PC-3 (cell line): ENCODE measurements at regions not wholly inside any gene's neighbourhood (a gene's known extent, or its start where the extent isn't known, plus 50 kb on each side); places are given as distances from the start of the nearest gene placed in this dataset.

Source experiments
- ATAC-seq: fragments of 200-7000 bp; cut with Tn5 transposase; 2 replicates; pipeline ENCODE4 v1.9.1; 2020; ENCODE audit warnings: mild to moderate bottlenecking, moderate library complexity
- BruUV-seq: library from RNA; stranded (reverse); fragments of 400-500 nt; replicated peaks from 2 replicates; lab custom pipeline; 2021; lab: Mats Ljungman, UMichigan
- CTCF ChIA-PET: fragments of 300-600 bp; sonication (Branson Sonifier 250); formaldehyde crosslinking; loops from one replicate; lab custom pipeline; 2022; ENCODE audit warnings: antibody characterized with exemption; lab: Charles Lee
- POLR2A ChIA-PET: fragments of 300-600 bp; sonication (Branson Sonifier 250); formaldehyde crosslinking; loops from one replicate; lab custom pipeline; 2022; ENCODE audit warnings: antibody characterized with exemption; ENCODE audit not compliant: unreplicated experiment; lab: Charles Lee
- DNase-seq: peaks from one replicate; pipeline ENCODE4 v3.0.0-alpha.2; 2015
- H2AFZ ChIP-seq: fragments of 300-600 bp; sonication (generic); 2 replicates; pipeline ENCODE4 v1.6.0; 2016; ENCODE audit warnings: antibody characterized with exemption, low read length
- H3F3A ChIP-seq: fragments of 300-600 bp; sonication (generic); one replicate; pipeline ENCODE4 v1.6.0; 2017; ENCODE audit warnings: antibody characterized with exemption, low read length, control low read depth, mild to moderate bottlenecking; ENCODE audit not compliant: unreplicated experiment
- H3K27ac ChIP-seq: fragments of 300-600 bp; sonication (generic); 2 replicates; pipeline ENCODE4 v1.5.1; 2016; ENCODE audit warnings: mild to moderate bottlenecking, low read length
- H3K27me3 ChIP-seq: fragments of 300-600 bp; sonication (generic); 2 replicates; pipeline ENCODE4 v1.6.1; 2016; ENCODE audit warnings: low read length, mixed read lengths
- H3K36me3 ChIP-seq: fragments of 300-600 bp; sonication (generic); 2 replicates; pipeline ENCODE4 v1.6.1; 2016; ENCODE audit warnings: low read depth, mixed run types, low read length, mixed read lengths
- H3K4me1 ChIP-seq: fragments of 300-600 bp; sonication (generic); 2 replicates; pipeline ENCODE4 v1.5.1; 2016; ENCODE audit warnings: low read length; ENCODE audit not compliant: insufficient read depth
- H3K4me2 ChIP-seq: fragments of 300-600 bp; sonication (generic); 2 replicates; pipeline ENCODE4 v1.6.0; 2016; ENCODE audit warnings: low read length
- H3K4me3 ChIP-seq: fragments of 300-600 bp; sonication (generic); 2 replicates; pipeline ENCODE4 v1.5.1; 2016; ENCODE audit warnings: mild to moderate bottlenecking, low read length, mixed read lengths
- H3K79me2 ChIP-seq: fragments of 300-600 bp; sonication (generic); 2 replicates; pipeline ENCODE4 v1.6.1; 2017; ENCODE audit warnings: low read length, mixed read lengths
- H3K9ac ChIP-seq: fragments of 300-600 bp; sonication (generic); 2 replicates; pipeline ENCODE4 v1.6.0; 2016; ENCODE audit warnings: mild to moderate bottlenecking, low read length
- H3K9me2 ChIP-seq: fragments of 300-600 bp; sonication (generic); replicated peaks from 2 replicates; pipeline ENCODE4 v1.6.1; 2016; ENCODE audit warnings: mixed run types, low read length, mixed read lengths
- H3K9me3 ChIP-seq: fragments of 300-600 bp; sonication (generic); 2 replicates; pipeline ENCODE4 v1.6.1; 2016; ENCODE audit warnings: low read length, mixed read lengths
- H4K20me1 ChIP-seq: fragments of 300-600 bp; sonication (generic); 2 replicates; pipeline ENCODE4 v1.6.1; 2016; ENCODE audit warnings: low read length, mixed read lengths
- EZH2 ChIP-seq: fragments of 300-600 bp; sonication (generic); IDR thresholded peaks from one replicate; pipeline ENCODE4 v1.6.1; 2017; ENCODE audit warnings: antibody characterized with exemption, mild to moderate bottlenecking, low read length; ENCODE audit not compliant: unreplicated experiment
- EZH2phosphoT487 ChIP-seq: fragments of 300-600 bp; sonication (generic); IDR thresholded peaks from 2 replicates; pipeline ENCODE4 v1.6.1; 2018; ENCODE audit warnings: mild to moderate bottlenecking, antibody characterized with exemption, low read length, borderline replicate concordance
- intact Hi-C: fragments of 100-400 bp; cut with micrococcal nuclease; formaldehyde crosslinking; loops from 2 replicates; pipeline ENCODE4 v1.9.0; 2023
- TF ChIP-seq, protein P1 (sequence below): fragments of 300-600 bp; sonication (generic); conservative IDR thresholded peaks from 2 replicates; pipeline ENCODE4 v1.5.1; 2017; ENCODE audit warnings: antibody characterized with exemption, low read depth, mild to moderate bottlenecking, low read length

DNA sequence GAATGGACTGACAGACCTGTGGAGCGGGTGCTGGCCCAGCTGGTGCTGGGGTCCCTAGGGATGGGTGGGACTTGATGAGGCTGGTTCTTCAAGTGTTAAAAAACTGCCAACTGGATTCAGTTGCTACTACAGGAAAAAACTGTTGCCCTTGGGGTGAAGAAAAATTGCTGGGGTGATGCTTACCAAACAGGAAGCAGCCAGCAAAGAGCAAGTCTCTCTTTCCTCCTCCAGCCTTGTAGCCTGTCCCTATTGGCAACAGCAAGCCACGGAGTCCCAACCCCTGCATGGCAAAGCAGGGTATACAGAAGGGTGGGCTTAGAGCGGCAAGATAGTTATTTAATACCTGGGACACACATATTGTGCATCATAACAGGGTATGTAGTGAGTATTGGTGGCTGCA, 60.1 kb upstream of the ATP8A1 start:
- Histone ChIP-seq H3K9ac (no peak overlapping the region), H3K4me1 (no peaks in the 10 kb centered on the region), H3K4me2 (no peak overlapping the region), H2AFZ (no peak overlapping the region), H4K20me1 (no peaks in the 10 kb centered on the region), H3F3A (no peaks in the 10 kb centered on the region), H3K27ac (no peak overlapping the region), H3K4me3 (no peak overlapping the region), H3K36me3 (no peaks in the 10 kb centered on the region), H3K9me2 (no peaks in the 10 kb centered on the region), H3K9me3 (no peaks in the 10 kb centered on the region), H3K27me3 (no peaks in the 10 kb centered on the region), H3K79me2 (no peaks in the 10 kb centered on the region)
- ChIA-PET CTCF (no interaction called here), POLR2A (no interaction called here)
- DNase-seq (no peak), ATAC-seq (no peak)
- intact Hi-C loops = no loop called here
- BruUV-seq = no TSS peak
- TF ChIP-seq EZH2phosphoT487 = no peak
- TF ChIP-seq, protein P1, sequence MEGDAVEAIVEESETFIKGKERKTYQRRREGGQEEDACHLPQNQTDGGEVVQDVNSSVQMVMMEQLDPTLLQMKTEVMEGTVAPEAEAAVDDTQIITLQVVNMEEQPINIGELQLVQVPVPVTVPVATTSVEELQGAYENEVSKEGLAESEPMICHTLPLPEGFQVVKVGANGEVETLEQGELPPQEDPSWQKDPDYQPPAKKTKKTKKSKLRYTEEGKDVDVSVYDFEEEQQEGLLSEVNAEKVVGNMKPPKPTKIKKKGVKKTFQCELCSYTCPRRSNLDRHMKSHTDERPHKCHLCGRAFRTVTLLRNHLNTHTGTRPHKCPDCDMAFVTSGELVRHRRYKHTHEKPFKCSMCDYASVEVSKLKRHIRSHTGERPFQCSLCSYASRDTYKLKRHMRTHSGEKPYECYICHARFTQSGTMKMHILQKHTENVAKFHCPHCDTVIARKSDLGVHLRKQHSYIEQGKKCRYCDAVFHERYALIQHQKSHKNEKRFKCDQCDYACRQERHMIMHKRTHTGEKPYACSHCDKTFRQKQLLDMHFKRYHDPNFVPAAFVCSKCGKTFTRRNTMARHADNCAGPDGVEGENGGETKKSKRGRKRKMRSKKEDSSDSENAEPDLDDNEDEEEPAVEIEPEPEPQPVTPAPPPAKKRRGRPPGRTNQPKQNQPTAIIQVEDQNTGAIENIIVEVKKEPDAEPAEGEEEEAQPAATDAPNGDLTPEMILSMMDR = no peak

DNA sequence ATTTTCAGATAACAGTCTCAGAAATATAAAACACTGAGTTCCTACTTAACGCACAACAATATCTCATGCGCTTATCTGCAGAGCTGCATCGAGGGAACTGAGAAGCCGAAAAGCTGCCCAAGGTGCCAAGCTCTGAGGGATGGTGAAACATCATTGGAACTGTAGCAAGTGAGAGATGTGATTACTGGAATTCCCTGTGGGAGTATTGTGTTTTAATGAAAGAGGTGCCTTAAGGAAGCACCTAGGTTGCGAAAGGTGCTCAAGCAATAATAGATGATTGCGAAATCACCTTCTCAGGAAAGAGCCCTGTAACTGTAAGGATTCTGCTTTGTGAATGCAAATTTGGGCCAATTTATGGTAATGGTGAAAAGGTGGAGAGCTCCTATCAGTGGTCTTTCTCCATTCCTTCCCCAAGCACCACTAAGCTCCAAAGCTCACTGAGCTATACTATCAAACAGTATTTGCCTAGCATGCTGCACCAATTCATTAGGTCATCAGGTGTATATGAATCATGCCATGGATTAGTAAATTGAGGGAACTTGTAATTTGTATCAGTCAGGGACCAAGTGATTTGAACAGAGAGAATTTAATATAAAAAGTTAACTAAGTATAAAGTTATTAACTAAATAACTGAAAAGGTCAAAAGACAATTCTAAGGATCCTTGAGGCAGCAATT, 59.0 kb upstream of the ATP8A1 start:
- Histone ChIP-seq H3K4me2 (no peak overlapping the region), H3K9me3 (no peaks in the 10 kb centered on the region), H3F3A (no peaks in the 10 kb centered on the region), H4K20me1 (no peaks in the 10 kb centered on the region), H3K9me2 (no peaks in the 10 kb centered on the region), H3K9ac (no peak overlapping the region), H3K79me2 (no peaks in the 10 kb centered on the region), H3K4me3 (no peak overlapping the region), H3K27ac (no peak overlapping the region), H3K36me3 (no peaks in the 10 kb centered on the region), H3K27me3 (no peaks in the 10 kb centered on the region), H2AFZ (no peak overlapping the region), H3K4me1 (no peaks in the 10 kb centered on the region)
- intact Hi-C loops = no loop called here
- DNase-seq = no peak
- ChIA-PET CTCF (no interaction called here), POLR2A (no interaction called here)
- no peak for ATAC-seq
- TF ChIP-seq EZH2 (no peak), EZH2phosphoT487 (no peak)
- no TSS peak for BruUV-seq

DNA sequence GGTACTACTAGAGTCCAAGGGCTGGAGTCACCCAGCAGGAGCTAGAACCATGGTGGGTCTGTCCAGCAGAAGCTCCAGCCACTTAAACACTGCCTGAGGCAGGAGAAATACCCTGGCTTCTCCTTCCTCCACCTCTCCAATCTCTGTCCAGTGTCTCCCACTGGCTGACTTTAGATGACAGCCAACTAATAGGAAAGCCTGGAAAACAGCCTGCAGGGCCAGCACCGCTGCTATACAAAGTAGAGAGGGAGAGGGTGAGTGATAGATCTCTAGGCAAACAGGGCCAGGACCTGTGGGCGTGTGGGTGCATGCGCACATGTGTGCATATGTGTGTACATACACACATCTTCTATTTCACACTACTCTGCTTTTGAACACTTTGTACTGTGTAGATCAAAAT, 56.5 kb upstream of the ATP8A1 start:
- Histone ChIP-seq H3K4me3 (no peak overlapping the region), H2AFZ (no peak overlapping the region), H3K27ac (no peak overlapping the region), H3K36me3 (no peaks in the 10 kb centered on the region), H3K4me1 (peaks cover 13% of the 10 kb centered on the region; the same call in 1 of the 2 replicates), H3K9me3 (no peaks in the 10 kb centered on the region), H3K27me3 (no peaks in the 10 kb centered on the region), H3K9me2 (no peaks in the 10 kb centered on the region), H3K4me2 (no peak overlapping the region), H3F3A (no peaks in the 10 kb centered on the region), H3K79me2 (no peaks in the 10 kb centered on the region), H3K9ac (no peak overlapping the region), H4K20me1 (no peaks in the 10 kb centered on the region)
- no peak for DNase-seq
- ATAC-seq = no peak
- TF ChIP-seq EZH2phosphoT487 (no peak), EZH2 (no peak)
- no TSS peak for BruUV-seq
- intact Hi-C loops = no loop called here
- ChIA-PET POLR2A (no interaction called here), CTCF (no interaction called here)
